NCI-H774 (cell line): ENCODE measurements at regions not wholly inside any gene's neighbourhood (a gene's known extent, or its start where the extent isn't known, plus 50 kb on each side); places are given as distances from the start of the nearest gene placed in this dataset.
A peak's percentile ranks its signal among the peaks of the same experiment; 100 is the strongest.

Experiments used
- DNase-seq: peaks from one replicate; lab custom pipeline; 2025; lab: John Stamatoyannopoulos, UW

DNA sequence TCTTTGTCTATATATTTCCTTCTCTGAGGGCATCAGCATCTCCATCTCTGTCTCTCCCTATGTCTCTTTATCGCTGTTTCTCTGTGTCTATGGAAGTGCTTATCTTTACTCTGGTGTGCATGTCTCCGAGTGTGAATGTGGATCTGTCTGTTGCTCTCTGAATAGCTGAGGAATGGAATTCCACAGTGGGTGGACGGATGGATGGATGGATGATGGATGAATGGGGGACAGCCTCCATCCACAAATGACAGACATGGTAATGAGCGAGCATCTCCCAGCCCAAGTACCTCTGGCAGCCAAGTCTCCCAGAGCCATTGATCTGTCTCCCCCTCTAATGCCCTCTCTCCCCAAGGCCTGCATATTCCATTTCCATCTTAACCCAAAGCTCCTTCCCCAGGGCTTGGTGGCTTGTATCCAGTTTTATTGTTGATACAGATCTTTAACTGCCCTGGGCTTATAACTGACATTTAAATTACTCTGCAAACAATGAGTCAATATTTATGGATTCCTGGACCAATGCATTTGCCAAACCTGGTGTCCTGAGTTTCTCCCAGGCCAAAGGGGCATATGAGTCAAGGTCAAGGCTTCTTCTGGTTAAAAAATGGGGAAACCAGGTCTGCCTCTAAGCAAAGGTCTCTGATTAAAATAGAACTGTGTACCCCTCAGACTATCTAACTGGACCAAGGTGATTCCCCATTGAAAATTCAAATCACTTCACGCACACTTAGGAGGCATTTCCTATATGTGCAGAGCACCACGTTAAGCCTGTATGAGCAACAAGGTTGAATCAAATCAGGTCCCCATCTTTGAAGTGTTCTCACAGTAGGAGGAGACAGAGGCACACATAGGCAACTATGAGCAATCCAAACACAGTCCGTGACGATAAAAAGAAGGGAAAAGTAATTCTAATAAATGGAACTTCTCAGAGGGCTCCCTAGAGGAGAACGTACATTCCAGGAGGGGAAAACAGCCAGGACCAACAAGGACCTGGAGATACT, 109.9 kb downstream of the TLE3 start:
- no peak for DNase-seq

DNA sequence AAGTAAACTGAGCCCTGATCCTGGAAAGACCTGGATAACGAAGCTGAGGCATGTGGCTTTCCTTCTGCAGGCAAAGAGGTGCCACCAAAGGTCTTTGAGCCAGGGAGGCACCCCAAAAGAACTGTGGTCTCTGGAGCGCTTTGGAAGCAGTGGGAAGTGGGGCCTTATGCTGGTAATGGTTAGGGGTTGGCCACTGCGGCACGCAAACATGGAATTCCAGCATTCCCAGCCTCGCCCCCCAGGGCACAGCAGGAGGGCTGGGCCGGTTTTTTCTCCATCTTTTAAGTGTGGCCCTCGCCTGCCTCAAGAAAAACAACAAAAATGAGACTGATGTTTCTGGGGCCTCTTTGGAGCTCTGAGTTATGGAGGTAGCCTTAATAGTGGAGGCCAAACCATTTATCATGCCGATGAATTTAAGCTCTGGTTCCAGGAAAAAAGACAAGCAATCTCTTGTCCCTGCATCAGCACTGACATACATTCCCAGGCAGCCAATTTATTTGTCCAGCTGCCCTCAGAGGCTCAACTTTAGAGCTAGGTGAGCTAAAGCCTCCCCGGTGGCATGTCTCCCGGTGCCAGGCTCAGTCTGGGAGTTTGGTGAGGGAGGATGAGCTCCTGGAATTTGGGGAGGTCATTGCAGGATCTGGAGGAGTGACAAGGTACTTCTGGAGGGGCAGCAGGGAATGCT, 109.0 kb downstream of the TLE3 start:
- no peak for DNase-seq

DNA sequence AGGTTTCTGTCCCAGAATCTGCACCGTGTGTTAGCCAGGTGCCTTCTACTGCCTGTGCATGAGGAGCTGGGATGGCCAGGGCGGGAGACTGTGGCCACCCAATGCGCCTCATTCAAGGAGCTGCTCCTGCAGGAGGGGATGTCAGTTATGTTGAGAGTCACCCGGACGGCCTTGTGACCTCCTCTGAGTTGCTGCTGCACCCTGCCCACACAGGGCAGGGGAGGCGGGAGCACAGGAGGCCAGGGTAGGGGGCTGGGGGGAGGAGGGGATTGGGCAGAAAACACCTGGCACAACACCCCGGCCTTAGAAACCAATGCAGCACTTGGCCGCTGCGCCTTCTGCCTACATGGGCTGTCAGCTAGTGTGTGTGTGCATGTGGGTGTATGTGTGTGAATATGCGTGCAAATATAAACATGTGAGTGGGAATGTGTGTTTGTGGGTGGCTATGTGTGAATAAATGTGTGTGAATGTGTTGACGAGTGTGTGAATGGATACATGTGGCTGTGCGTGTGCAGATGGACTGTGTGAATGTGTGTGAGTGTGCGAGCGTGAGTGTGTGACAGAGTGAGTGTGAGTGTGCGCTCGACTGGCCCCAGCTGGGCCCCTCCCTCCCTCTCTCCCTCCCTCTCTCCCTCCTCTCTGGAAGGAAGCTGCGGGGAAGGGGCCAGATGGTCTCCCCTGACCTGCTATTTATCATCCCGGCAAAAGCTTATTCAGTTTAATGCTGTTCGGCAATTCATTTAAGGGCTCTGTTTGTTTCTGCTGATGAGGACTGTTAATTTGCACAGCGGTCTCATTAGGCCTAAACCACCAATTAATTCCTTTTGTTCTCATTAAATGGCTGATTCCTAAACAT, 106.9 kb downstream of the TLE3 start:
- no peak for DNase-seq

DNA sequence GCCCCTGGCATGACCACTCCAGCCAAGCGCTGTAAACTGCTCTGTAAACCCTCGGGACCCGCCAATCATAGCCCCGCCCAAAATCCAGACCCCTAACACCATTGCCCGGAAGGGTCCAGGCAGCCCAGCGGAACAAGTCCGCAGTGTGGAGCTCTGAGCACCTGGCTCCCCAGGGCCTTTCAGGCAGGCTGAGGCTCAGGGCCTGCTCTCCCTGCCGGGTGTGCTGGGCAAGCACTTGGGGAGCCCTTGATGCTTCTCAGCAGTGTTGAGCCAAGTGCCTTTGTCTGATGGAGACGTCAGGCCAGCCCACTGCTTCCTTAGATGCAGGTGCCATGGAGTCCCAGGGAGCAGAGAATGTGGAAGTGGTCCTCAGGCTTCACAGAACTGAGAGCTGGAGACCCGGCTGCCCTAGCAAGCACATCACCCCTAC, 106.2 kb downstream of the TLE3 start:
- no peak for DNase-seq

DNA sequence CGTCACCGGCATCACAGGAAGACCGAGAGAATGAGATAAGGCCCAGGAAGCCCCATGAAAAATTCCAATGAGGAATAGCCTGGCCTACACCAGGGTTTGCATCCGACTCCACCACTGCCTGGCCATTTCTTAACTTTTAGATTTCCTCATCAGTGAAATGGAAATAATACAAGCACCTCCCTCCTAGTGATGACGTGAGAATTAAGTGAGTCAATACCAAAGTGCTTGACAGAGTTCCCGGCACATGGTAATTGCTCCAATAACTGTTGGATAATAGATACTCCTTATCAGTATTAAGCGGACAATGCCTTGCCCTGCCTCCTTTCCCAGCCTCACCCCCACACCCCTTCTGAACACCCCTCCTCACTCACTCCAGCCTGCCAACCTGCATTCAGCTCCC, 105.4 kb downstream of the TLE3 start:
- DNase-seq, result no peak

DNA sequence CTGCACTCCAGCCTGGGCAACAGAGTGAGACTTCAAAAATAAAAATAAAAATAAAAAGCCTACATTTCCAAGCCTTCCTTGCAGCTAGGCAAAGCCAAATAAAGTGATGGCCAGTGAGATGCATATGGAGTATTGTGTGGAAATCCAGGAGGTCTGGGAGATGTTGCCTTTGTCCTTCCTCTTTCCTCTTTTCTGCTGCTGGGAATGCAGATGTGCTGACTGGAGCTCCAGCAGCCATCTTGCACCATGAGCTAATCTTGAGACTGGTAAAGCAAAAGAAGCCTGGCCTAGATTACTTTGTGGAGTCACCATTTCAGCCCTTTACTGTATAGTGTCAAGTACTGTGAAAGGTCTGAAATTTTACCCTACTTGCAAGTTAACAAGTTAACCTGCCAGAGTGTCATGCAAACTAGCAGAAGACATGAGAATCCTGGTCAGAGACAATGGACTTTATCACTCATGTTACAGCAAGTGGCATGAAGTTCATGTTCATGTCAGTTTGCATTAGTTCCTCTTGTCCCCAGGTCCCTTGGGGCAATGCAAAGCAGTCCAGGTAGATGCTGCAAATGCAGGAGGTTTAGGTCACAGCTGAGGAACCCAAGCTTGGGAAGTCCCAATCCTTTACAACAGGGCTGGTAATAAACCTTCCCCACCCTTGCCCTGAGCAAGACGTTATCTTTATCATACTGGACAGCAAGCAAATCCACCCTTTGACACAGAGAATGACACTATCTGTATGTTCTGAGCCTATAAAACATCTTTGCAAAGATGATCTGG, 103.1 kb downstream of the TLE3 start:
- no peak for DNase-seq

DNA sequence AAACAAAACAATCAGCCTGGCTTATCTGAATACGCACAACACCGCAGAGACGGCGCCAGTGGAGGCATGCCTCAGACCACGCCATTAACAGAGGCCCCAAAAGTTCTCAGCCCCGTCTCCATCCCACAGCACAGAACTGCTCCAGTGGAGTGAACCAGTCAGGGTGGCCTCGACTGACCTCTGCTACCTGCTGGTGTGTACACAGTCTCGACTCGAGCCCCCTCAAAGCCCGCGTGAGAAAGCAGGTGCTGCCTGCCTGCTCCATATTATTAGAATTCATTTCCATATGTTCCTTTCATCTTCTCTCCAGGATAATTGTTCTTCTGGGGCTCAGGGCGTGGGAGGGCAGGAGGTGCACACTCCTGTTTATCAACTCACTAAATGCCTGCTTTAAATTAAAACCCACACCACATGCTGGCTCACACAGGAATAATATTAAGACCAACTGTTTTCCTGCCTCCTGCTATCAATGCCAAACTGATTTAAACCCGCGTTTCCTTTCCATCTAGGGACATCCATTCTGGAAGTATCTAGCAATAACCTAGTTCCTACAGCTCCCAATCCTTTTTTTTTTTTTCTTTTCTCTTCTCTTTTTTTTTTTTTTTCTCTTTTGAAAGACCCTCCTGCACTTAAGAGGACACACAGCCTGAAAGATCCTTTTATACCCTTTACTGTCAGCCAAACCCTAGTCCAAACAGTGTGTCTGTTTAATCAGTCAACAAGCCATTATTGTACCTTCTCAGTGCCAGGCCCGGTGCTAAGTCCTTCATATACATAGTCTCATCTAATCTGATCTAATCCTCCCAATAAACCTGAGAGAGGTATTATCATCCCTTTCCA, 101.2 kb downstream of the TLE3 start:
- peak; percentile 49 for DNase-seq

DNA sequence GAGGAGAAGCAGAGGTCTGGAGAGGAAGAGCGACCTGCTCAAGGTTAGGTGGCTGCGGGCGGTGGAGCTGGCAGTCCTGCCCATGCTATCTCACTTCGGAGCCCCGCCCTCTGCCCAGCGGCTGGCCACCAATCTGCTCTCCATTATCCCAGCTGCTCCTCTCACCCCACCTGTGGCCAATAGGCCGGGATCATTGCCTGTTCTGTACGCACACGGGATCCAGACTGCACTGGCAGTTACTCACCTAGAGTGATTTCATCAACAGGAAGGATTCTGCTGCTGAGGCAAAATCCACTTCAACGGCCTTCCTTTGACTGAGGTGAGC, 100.6 kb downstream of the TLE3 start:
- peak; percentile 87 for DNase-seq
